GM18870 (cell line): ENCODE measurements at regions not wholly inside any gene's neighbourhood (a gene's known extent, or its start where the extent isn't known, plus 50 kb on each side); places are given as distances from the start of the nearest gene placed in this dataset.
"Not testable (repeated sequence)": the region's sequence is repeated elsewhere in the genome, so short reads cannot be mapped to it uniquely, and the experiment has no call there.

Experiments used
- ATAC-seq: cut with Tn5 transposase; IDR thresholded peaks from one replicate; pipeline ENCODE4 v1.9.1; 2021; ENCODE audit warnings: moderate library complexity; ENCODE audit not compliant: unreplicated experiment

GRCh38 chr2:38484957-38485356 is 107.9 kb upstream of the ATL2 start:
- ATAC-seq: no peak

- ATAC-seq: no peak
Observed at GRCh38 chr2:38483776-38484501, 106.9 kb upstream of the ATL2 start.

- not testable (repeated sequence) for ATAC-seq
Observed at GRCh38 chr2:38482710-38483109, 105.6 kb upstream of the ATL2 start.

- no peak for ATAC-seq
Observed at GRCh38 chr2:38480617-38481016, 103.5 kb upstream of the ATL2 start.

GRCh38 chr2:38477006-38477405 is 99.9 kb upstream of the ATL2 start:
- no peak for ATAC-seq

- no peak for ATAC-seq
Observed at GRCh38 chr2:38475567-38475881, 98.5 kb upstream of the ATL2 start.

- ATAC-seq: no peak
Observed at GRCh38 chr2:38474715-38475566, 97.9 kb upstream of the ATL2 start.

GRCh38 chr2:38474021-38474456 is 97.0 kb upstream of the ATL2 start:
- no peak for ATAC-seq

GRCh38 chr2:38473333-38474005 is 96.4 kb upstream of the ATL2 start:
- no peak for ATAC-seq

- no peak for ATAC-seq
Observed at GRCh38 chr2:38470115-38470514, 93.0 kb upstream of the ATL2 start.

- ATAC-seq: no peak
Observed at GRCh38 chr2:38467768-38468455, 90.8 kb upstream of the ATL2 start.

GRCh38 chr2:38466876-38467767 is 90.0 kb upstream of the ATL2 start:
- ATAC-seq: no peak

- ATAC-seq: no peak
Observed at GRCh38 chr2:38466409-38466808, 89.3 kb upstream of the ATL2 start.

- ATAC-seq: no peak
Observed at GRCh38 chr2:38465789-38466127, 88.7 kb upstream of the ATL2 start.

- ATAC-seq: no peak
Observed at GRCh38 chr2:38464971-38465788, 88.1 kb upstream of the ATL2 start.

- ATAC-seq: no peak
Observed at GRCh38 chr2:38463752-38464151, 86.7 kb upstream of the ATL2 start.

GRCh38 chr2:38462121-38462661 is 85.1 kb upstream of the ATL2 start:
- ATAC-seq: no peak

- ATAC-seq: no peak
Observed at GRCh38 chr2:38461470-38461869, 84.4 kb upstream of the ATL2 start.

- ATAC-seq: no peak
Observed at GRCh38 chr2:38460313-38460712, 83.2 kb upstream of the ATL2 start.
